NK-92 treated with Interleukin-12 subunit alpha and Interleukin-12 subunit beta, amount 100 ng/mL, for 24 hours (cell line): ENCODE measurements at regions not wholly inside any gene's neighbourhood (a gene's known extent, or its start where the extent isn't known, plus 50 kb on each side); places are given as distances from the start of the nearest gene placed in this dataset.

Experiments used
- DNase-seq: peaks from one replicate; lab custom pipeline; 2025; lab: John Stamatoyannopoulos, UW

DNA sequence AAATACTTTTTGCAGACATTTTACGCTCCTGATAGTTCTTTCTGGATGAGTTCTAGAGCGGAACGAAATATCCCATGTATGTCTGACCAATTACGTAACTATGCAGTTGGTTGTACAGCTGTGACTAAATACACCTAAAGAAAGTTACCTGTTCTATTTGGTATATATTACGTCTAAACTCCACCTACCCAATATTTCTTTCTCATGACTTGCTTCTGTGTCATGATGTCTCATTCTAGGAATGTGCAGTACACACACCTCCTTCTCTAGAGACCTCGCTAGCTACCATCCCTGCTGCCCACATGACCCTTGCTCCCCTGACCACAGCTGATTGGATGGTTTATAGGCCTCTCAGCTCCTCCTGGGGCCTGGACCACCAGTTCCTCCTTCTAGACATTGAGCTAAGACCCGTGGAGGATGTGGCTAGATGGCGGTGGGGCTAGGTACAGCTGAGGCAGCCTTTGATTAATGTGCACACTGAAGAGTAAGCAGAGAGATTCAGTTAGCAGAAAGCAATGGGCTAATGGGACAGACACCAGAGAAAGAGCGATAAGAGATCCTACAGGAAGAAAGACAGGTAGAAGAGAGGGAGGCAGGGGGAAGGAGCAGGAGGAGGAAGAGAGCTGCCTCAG, 422.1 kb downstream of the COG6 start:
- DNase-seq = no peak

DNA sequence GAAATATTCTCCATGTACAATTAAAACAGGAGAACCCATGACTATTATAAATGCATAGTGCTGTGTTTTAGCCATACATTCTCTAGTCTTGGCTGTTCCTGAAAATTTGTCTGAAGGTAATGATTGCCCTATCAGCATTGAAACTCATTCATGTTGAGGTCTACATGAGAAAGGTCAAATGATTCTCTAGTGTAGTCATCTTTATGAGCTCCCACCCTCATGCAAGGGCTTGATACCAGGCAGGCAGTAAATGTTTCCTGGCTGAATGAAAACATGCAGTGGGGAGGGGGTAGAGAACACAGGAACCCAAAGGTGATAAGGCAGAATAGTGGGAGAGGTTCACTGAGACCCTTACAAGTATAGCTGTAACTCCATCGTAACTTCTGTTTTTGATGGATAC, 424.3 kb downstream of the COG6 start:
- no peak for DNase-seq

DNA sequence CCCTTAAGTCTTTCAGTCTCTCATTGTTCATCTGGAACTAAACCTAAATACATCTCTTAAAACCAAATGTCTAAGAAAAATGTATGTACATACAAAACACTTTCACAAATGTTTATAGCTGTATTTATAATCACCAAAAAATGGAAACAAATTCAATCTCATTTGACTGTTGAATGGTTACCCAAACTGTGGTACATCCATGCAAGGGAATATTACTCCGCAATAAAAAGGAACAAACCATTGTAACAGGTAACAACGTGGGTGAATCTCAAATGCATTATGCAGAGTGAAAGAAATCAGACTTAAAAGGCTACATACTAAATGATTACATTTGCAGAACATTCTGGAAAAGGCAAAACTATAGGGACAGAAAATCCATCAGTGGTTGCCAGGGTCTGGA, 425.2 kb downstream of the COG6 start:
- DNase-seq = no peak

DNA sequence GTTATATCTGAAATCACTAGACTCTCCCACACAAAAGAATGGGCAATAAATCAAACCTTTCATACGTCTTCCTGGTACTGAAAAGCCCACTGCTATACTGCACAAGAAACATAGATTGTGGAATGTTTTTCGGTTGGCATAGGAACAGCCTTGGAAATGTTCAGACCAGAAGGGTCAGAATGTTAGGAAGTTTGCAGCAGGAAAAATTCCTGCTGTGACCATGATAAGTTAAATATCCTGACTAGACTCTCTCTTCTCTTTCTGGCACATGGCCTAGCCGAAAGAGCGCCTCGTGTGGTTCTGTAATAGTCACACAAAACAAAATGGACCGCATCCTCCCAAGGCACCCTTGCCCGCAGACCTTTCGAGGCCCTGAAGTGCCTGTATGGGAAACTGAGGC, 427.2 kb downstream of the COG6 start:
- DNase-seq = no peak

DNA sequence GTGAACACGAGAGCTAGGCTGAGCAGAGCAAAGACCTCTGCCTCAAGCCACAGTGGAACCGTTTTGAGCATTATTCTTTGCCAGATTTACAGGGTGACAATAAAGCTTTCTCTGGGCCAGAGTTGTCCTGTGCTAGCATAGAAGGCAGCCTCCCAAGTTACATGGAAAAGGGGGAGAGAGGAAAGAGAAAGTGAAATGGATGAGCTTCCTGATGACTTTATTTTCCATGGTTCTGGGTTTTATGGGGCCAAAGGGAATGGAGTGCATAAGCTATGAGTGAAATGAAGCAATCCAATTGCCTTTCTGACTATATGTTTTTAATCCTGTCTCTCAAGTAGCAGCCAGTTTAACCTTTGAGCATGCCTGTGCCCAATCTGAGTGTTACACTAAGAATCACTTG, 428.4 kb downstream of the COG6 start:
- no peak for DNase-seq

DNA sequence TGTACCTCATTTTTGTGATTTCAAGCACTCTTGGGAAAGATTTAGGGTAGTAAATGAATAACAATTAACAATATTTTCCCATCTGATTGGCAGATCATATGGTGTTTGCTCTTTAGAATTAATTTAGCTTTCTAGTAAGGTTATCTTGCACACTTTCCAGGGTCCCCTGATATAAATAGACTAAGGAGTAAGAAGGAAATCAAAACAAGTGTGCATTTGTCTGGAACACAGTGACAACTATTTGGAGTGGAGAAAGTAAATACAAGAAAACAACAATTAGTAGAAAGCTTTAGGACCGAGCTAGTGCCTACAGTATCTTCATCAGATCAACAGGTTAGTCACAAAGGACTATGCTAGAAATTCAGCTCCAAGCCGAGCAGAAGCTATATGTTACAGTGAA, 429.5 kb downstream of the COG6 start:
- DNase-seq = no peak

DNA sequence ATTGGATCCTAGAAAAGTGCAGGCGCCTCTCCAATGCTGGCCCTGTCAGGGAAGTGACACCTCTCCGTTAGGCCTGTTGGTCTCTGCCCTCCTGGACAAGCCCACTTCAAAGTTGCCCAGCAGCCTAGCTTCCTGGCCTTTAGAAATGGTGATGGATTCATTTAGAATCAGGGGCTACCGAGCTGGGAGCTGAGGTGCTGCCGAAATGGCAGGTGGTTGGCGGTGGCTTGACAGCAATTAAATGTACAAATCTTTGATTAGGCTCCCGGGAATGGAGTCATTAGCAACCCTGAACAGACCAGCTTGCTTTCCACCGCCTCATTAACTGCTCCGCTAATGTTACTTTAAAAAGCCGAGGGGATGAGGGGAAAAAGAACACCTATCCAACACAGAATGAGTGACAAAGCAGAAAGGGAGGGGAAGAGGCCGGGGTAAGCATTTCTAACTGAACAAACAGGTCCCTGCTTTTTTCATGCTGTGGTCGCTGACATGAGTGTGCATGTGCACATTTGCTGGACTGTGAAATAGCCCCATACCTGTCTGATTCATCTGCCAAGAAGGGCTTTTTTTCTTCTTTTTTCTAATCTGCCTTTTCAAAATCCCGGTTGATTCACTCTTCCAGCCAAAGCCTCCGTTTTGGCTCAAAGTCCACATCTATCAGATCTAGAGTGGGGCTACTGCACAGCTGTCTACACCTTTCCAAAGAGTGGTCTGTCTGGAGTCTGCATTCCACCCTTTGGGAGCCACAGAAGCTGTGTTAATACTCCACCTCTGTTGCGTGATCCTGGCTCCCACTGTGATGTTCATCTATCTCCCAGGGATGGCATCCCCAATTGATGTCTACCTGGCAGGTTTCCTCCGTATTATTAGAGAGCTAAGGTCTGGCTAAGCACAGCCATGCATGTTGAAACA, 431.9 kb downstream of the COG6 start:
- no peak for DNase-seq

DNA sequence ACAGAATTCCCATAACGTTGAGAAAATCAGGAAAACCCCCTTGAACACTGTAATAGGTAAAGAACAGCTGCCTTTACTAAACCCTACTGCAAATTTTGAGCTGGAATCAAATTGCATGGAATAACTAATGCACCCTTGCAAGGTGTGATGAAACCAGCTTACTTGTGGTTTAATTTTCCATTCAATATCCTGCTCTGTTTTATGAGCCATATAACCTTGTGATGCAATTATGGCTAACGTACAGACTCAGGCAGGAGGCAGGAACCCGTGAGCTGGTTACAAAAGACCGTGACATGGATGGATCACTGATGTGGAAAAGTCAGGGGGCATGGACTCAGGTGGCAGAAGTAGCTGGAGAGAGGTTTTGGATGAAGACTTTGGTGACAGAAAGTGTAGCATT, 438.6 kb downstream of the COG6 start:
- DNase-seq = no peak

DNA sequence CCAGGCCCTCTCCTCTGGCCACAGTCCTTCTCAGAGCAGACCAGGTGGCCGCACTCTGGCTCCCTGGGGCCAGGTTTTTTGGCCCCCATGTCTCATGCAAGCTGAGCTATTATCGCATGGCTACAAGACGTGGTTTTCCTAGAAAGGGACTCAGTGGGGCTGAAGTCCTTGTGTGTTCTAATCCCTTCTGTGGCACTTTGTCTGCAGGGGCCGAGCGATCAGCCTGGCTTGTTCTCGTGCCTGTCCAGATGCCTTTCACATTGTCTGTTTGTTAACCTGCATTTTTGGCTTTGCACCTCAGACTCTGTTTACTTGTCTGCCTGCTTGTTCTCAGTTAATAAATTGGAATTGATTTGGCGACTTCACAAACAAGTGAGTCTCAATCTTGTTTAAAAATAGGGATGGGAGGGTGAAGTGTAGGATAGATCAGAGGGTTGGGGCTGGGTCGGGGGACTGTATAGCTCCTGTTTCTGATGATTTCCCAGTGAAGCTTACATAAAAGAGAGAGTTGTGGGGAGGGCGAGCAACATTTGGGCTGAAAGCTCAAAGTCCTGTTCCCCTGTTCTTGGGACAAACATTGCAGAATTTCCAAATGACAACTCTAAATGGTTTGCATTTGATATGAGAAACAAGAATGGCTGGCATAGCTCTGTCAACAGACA, 440.4 kb downstream of the COG6 start:
- DNase-seq = no peak

DNA sequence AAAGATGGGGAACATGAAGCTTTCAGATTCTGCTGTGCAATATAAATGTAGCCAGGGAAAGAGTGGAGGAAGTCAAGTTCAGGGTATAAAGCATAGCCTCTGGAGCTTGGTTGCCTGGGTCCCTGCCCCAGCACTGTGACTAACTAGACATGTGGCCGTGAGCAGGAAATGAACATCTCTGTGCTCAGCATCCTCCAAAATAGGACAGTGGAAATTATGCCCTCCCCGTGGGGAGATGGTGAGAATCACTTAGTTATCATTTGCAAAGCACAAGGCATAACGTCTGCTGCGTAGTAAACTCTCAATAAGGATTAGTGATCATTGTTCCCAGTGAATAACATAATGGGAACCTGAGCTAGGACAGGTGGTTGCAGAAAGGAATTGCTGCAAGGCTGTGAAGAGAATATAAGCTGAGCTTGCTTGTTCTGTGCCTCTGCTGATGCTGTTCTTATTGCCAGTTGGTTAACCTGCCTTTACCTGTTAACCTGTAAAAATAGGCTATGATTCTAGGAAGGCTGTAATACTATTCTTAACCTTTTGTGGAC, 441.0 kb downstream of the COG6 start:
- DNase-seq = no peak

DNA sequence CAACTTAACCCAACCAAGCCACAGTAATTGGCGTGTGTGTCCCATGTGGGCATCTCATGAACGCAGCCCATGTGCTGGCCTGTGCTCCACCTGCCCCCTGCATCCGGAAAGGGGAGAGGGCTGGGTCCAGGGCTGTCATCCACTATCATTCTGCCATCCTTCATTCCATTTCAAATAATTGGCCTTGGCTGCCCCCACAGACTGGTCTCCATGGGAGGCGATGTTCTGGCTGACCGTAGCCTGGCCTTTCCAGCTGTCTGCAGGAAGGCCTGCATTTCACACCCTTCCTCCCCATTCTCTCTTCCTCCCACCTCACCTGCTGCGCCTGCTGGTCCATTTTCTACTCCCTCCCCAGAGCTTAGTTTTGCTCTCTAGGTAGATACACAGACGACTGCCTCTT, 442.8 kb downstream of the COG6 start:
- DNase-seq = no peak

DNA sequence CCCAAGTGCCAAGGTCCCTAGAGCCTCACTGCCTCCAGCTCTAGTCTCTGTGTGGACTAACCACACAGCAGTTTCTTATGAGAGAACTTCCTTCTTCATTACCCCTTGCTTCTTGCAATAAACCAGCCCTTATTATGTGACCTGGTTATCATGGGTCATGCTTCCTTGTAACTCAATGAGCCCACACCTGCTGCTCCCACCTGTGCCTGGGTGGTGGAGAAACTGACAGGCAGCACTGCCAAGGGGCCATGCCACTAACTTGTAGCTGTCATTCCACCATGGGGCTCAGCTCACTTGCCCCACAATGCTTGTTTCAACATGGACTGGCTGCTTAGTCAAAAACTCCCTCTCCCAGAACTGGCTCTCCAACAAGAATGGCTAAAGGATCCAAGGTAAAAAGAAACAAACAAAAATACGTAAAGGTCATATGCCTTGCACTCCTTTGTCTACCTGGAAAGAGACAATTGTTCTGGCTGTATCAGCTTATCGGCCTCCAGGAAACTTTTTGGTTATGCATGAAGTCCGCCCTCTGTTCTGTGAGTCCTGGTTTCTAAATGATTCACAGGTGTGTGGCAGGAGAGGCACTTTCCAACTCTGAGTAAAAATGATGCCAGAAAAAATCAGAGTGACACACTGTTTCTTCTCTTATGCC, 446.4 kb downstream of the COG6 start:
- DNase-seq = no peak

DNA sequence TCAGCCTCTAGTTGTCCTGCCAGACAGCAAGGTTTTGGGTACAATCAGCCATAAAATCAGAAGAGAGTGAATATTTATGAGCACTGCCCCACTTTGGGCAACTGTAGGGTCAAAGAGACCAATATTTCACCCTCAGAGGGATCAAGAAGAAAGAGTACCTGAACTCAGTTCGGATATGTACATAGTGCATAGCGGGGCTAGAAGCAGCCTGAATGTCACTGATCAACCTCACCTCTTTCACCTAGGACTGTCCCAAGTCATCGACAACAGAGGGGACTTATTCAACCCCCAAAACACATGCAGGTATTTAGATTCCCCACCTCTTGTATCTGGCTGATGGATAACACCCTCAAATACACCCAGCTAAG, 446.9 kb downstream of the COG6 start:
- no peak for DNase-seq

DNA sequence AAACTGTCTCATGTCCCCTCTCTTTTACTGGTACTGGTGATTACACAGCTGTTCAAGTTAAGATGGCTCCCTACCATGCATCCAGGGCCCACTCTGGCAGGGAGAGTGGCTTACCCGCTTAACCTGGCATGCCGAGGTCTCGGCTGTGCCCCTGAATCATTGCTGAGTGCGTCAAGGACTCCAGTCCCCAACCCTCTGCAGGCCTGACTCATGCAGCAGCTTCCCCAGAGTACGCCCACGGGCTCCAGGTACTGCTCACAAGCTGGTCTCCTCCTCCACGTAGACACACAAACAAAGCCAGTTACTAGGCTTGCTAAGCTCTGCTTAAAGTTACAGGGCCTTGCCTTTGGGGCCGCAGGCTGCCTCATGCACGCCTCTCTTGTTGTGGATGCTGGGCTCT, 447.4 kb downstream of the COG6 start:
- no peak for DNase-seq

DNA sequence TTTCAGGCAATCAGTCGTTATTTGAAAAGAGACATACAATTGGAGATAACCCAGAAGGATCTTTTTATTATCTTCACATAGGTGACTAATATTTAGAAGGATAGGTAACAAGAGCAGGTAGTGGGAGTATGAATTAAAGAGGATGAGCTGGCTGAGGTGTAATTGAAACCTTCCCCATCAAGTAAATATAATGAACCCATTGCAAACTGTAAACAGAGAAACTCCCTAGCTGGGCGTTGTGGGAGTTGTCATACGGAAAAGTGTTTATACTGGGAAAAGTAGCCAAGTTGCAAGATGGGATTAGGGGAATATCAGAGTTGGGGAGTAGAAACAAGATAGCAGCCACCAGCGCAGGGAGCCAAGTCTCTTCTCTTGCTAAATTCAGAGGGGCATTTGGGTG, 448.4 kb downstream of the COG6 start:
- DNase-seq = no peak

DNA sequence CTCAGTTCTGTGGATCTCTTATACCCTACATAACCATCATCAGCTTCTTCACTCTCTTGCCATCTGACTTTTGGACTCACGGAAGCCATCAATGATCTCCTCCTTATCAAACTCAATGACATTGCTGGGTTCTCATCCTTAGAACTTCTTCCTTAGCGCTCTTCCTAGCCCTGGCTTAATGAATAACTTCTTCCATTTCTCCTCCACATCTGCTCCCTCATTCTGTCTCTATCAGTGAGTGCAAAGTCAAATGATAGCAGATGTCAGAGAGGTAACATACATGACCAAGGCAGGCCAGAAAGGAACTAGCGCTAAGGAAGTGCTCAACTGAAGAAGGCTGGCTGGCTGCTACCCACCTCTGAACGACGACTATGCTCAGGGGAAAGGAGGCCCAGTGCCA, 449.8 kb downstream of the COG6 start:
- DNase-seq = no peak

DNA sequence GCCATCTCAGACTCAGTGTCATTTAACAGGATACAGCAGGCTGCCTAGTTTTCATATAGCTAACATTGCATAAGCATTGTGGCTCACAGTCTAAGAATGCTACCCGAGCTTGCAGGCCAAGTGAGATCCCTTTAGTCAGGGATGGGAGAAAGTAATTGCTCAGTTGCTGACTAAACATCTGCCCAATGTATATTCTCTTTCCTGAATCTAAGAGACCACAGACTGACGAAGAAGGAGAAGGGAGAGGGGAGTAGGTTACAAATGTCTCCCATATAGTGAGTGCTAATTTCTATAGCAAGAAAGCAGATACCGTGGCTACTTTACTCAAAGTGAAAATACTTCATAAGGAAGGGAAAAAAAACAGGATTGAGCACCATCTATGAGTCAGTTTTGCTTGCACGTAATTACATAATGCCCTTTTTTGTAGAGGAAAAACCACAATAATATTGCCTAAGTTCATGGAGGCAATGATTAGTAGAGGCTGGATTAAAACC, 453.9 kb downstream of the COG6 start:
- DNase-seq = no peak

DNA sequence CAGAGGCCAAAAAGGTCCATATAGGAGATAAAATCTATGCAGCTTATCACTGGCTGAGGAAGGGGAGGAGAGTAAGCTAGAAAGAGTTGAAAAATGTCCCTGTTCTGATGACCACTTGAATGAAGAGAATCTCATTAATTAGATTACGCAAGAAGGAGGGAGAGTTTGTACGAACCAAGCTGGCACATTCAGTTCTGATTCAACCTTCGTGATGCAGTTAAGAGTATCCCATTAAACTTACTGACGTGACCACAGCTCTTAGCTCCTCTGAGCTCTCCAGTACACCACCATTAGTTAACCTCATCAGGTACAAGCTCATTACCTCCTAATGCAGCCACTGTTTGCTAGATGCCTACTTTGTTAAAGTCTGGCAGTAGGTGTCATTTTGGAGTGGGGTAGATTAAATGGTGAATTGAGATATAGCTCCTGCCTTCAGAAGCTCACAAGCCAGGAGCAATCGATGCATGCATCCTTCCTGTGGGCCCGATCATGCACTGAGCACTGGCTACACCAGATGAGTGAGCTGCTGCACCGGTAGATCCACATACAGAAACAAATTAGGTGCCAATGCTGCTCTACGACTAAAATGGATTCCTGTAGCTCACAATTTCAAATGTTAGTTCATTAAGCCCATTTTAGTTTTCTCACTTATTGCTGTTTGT, 458.3 kb downstream of the COG6 start:
- DNase-seq = no peak

DNA sequence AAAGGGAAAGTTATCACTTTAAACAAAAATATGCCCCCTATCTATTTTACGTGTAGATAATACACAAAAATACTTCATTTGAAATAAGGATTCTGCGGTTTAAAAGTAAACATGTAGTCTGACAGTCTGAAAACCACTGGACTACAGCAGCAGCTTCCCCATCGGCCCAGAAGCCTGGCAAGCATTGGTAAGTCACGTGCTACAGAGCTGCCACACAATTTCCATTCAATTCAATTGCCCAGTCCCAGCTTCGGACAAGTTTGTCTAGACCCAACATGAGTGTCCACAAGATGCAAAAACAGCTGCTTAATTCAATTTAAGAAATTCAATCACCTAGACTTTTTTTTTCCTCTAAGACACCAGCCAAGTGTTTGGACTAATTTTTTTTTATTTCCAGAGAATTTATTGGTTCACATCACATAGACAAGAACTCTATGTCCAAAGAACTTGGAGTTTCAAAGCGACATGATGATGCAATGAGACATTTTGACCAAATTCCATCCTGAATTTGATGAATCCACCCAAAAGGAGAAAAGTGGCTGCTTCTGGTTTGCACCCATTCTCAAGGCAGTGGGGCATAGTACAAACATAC, 458.9 kb downstream of the COG6 start:
- no peak for DNase-seq

DNA sequence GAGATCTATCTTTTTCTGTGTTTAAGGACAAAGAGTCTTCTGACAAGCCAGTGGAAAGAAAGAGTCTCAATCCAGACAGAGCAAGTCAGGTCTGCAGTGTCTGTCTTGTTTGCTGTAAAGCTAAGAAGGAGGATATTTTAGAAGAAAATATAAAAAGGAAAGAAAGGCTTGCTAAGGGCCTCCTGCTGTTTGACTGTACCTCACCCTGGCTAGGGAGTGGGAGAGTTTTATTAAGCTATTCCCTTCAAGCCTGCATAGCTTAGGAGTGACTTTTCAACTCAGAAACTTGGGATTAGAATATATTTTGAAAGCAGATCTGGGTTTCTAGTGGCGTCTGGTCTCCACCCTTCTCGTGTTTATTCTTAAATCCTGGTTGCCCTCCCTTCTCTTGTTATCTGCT, 460.0 kb downstream of the COG6 start:
- no peak for DNase-seq

DNA sequence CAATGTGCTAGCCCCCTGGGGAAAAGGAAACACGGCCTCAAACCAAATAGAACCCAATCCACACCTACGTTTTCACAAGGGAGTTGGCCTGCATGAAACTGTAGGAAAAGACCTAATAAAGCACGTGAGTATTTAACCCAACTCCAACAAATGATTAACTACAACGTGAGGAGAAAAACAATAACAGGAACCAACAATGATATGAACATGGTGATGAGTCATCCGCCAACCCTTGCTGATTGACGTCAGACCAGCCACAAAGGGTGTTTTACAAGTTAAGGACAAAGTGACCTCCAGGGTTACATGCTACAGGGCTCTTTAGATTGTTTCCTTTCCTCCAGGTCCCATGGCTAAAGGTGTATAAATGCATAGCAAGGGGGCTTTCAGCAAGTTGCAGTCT, 460.5 kb downstream of the COG6 start:
- no peak for DNase-seq
